ENCODE measurements at regions not wholly inside any gene's neighbourhood (a gene's known extent, or its start where the extent isn't known, plus 50 kb on each side); places are given as distances from the start of the nearest gene placed in this dataset.
"Not testable (repeated sequence)": the region's sequence is repeated elsewhere in the genome, so short reads cannot be mapped to it uniquely, and the experiment has no call there.

- WGBS, 2 donors, result 76 to 97% methylated on average over 6 to 7 of the region's 35 CpGs
- ATAC-seq; H3K9me3 ChIP-seq; H3K27ac ChIP-seq; H3K4me1 ChIP-seq; DNase-seq; intact Hi-C loops (cut with DNase I); H3K27me3 ChIP-seq; H3K4me3 ChIP-seq; H3K36me3 ChIP-seq (replicated peaks in 1 of 2; ENCODE audit: insufficient read depth in 1 of 2, low read depth in 2 of 2): not testable (repeated sequence)
Observed at GRCh38 chr1:220475608-220476007, 52.3 kb upstream of the MARK1 start.

- DNase-seq; intact Hi-C loops (cut with DNase I); H3K4me1 ChIP-seq; H3K27me3 ChIP-seq; H3K9me3 ChIP-seq; ATAC-seq; H3K36me3 ChIP-seq (replicated peaks in 1 of 2; ENCODE audit: insufficient read depth in 1 of 2, low read depth in 2 of 2); H3K27ac ChIP-seq; H3K4me3 ChIP-seq: not testable (repeated sequence)
- 85 to 90% methylated on average over 7 to 8 of the region's 8 CpGs for WGBS, 2 donors
Observed at GRCh38 chr1:220475141-220475540, 52.8 kb upstream of the MARK1 start.

GRCh38 chr1:220473440-220473839 lies 54.5 kb upstream of the MARK1 start:
- DNase-seq (no peak), ATAC-seq (no peak)
- H3K27ac ChIP-seq, result no peak overlapping the region
- H3K27me3 ChIP-seq, result no peaks in the 10 kb centered on the region
- intact Hi-C loops (cut with DNase I), result no loop called here
- WGBS, 2 donors, result 82 to 85% methylated on average over 2 of the region's 2 CpGs
- H3K9me3 ChIP-seq, result no peaks in the 10 kb centered on the region
- TF ChIP-seq POLR2A (IDR thresholded peaks at IDR 0.05) (no peak), CTCF (IDR thresholded peaks at IDR 0.05) (no peak)
- H3K4me1 ChIP-seq, result no peaks in the 10 kb centered on the region
- no peaks in the 10 kb centered on the region for H3K36me3 ChIP-seq (replicated peaks in 1 of 2; ENCODE audit: insufficient read depth in 1 of 2, low read depth in 2 of 2)
- no peak overlapping the region for H3K4me3 ChIP-seq

- 41 to 94% methylated on average over 2 to 7 of the region's 11 CpGs for WGBS, 2 donors
- Histone ChIP-seq H3K36me3 (replicated peaks in 1 of 2; ENCODE audit: insufficient read depth in 1 of 2, low read depth in 2 of 2) (no peaks in the 10 kb centered on the region), H3K9me3 (no peaks in the 10 kb centered on the region), H3K27me3 (no peaks in the 10 kb centered on the region), H3K27ac (no peak overlapping the region), H3K4me1 (no peaks in the 10 kb centered on the region), H3K4me3 (no peak overlapping the region)
- intact Hi-C loops (cut with DNase I), result no loop called here
- no peak for ATAC-seq
- TF ChIP-seq CTCF (IDR thresholded peaks at IDR 0.05), result no peak
- no peak for TF ChIP-seq POLR2A (IDR thresholded peaks at IDR 0.05)
- DNase-seq, result no peak
Observed at GRCh38 chr1:220462752-220463151, 65.2 kb upstream of the MARK1 start.

GRCh38 chr1:220458936-220459335 lies 69.0 kb upstream of the MARK1 start:
- DNase-seq (no peak), ATAC-seq (no peak)
- Histone ChIP-seq H3K36me3 (replicated peaks in 1 of 2; ENCODE audit: insufficient read depth in 1 of 2, low read depth in 2 of 2) (no peaks in the 10 kb centered on the region), H3K27me3 (no peaks in the 10 kb centered on the region), H3K4me1 (no peaks in the 10 kb centered on the region), H3K9me3 (no peaks in the 10 kb centered on the region), H3K27ac (no peak overlapping the region), H3K4me3 (no peak overlapping the region)
- intact Hi-C loops (cut with DNase I), result no loop called here
- no peak for TF ChIP-seq CTCF (IDR thresholded peaks at IDR 0.05)
- no peak for TF ChIP-seq POLR2A (IDR thresholded peaks at IDR 0.05)

GRCh38 chr1:220457957-220458609 lies 69.9 kb upstream of the MARK1 start:
- no peaks in the 10 kb centered on the region for H3K36me3 ChIP-seq (replicated peaks in 1 of 2; ENCODE audit: insufficient read depth in 1 of 2, low read depth in 2 of 2)
- no peaks in the 10 kb centered on the region for H3K9me3 ChIP-seq
- no peak for ATAC-seq
- intact Hi-C loops (cut with DNase I), result no loop called here
- TF ChIP-seq POLR2A (IDR thresholded peaks at IDR 0.05), result no peak
- TF ChIP-seq CTCF (IDR thresholded peaks at IDR 0.05), result no peak
- WGBS, 2 donors, result 64 to 75% methylated on average over 5 of the region's 5 CpGs
- H3K27ac ChIP-seq, result no peak overlapping the region
- H3K4me3 ChIP-seq, result no peak overlapping the region
- no peak for DNase-seq
- no peaks in the 10 kb centered on the region for H3K27me3 ChIP-seq
- no peaks in the 10 kb centered on the region for H3K4me1 ChIP-seq

All from body of pancreas (tissue), 4 donors.